ENCODE measurements at regions not wholly inside any gene's neighbourhood (a gene's known extent, or its start where the extent isn't known, plus 50 kb on each side); places are given as distances from the start of the nearest gene placed in this dataset.

DNA sequence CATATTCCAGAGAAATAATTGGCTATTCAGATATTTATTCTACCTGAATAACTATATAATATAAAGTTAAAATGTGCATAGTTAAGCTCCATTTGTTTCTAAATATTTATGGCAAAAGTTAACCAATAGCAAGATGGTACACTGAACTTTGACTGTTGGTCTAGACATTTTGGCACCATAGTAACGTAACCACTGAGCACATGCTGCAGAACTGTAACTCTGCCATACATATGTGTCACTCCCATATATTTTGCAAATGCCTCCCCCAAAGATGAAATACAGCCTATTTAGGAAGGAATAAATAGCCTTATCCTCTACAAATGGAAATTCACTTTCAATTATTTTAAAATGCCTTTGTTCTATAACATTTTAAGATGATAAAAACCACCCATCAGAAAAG, 424.9 kb downstream of the CENPC start:
- TF ChIP-seq, protein P1, sequence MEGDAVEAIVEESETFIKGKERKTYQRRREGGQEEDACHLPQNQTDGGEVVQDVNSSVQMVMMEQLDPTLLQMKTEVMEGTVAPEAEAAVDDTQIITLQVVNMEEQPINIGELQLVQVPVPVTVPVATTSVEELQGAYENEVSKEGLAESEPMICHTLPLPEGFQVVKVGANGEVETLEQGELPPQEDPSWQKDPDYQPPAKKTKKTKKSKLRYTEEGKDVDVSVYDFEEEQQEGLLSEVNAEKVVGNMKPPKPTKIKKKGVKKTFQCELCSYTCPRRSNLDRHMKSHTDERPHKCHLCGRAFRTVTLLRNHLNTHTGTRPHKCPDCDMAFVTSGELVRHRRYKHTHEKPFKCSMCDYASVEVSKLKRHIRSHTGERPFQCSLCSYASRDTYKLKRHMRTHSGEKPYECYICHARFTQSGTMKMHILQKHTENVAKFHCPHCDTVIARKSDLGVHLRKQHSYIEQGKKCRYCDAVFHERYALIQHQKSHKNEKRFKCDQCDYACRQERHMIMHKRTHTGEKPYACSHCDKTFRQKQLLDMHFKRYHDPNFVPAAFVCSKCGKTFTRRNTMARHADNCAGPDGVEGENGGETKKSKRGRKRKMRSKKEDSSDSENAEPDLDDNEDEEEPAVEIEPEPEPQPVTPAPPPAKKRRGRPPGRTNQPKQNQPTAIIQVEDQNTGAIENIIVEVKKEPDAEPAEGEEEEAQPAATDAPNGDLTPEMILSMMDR (IDR thresholded peaks at IDR 0.05): no peak
- TF ChIP-seq POLR2A (IDR thresholded peaks at IDR 0.05) (no peak), POLR2AphosphoS5 (IDR thresholded peaks at IDR 0.05) (no peak)
